Natural killer cell (primary cell): ENCODE measurements at regions not wholly inside any gene's neighbourhood (a gene's known extent, or its start where the extent isn't known, plus 50 kb on each side); places are given as distances from the start of the nearest gene placed in this dataset.

ENCODE experiments used
- ATAC-seq, 3 donors: fragments of 150-1000 bp in 2 of 3; fragments of 200-7000 bp in 1 of 3; cut with Tn5 transposase; 1 replicate in 1 of 3; 2 replicates in 2 of 3; pipeline ENCODE4 v1.10.0; 2021; ENCODE audit warnings: mild to moderate bottlenecking in 2 of 3, moderate library complexity in 2 of 3
- DNase-seq, 2 donors: peaks; one replicate each; pipeline versions ENCODE4 v3.0.0 to v3.0.0-alpha.2; 2013 to 2021; ENCODE audit warnings: mixed read lengths in 1 of 2
- H3K27ac ChIP-seq: one replicate; pipeline ENCODE4 v1.5.1; 2013; ENCODE audit warnings: mild to moderate bottlenecking, low read length
- H3K27me3 ChIP-seq: one replicate; pipeline ENCODE4 v1.6.1; 2013; ENCODE audit warnings: low read length; ENCODE audit not compliant: control insufficient read depth, insufficient read depth
- H3K36me3 ChIP-seq: one replicate; pipeline ENCODE4 v1.6.1; 2013; ENCODE audit warnings: low read length; ENCODE audit not compliant: control insufficient read depth, insufficient read depth
- H3K4me1 ChIP-seq: one replicate; pipeline ENCODE4 v1.6.1; 2013; ENCODE audit warnings: low read length; ENCODE audit not compliant: control insufficient read depth, insufficient read depth
- H3K4me3 ChIP-seq: one replicate; pipeline ENCODE4 v1.5.1; 2013; ENCODE audit warnings: low read length
- H3K9me3 ChIP-seq: one replicate; pipeline ENCODE4 v1.6.1; 2013; ENCODE audit warnings: low read length; ENCODE audit not compliant: control insufficient read depth, insufficient read depth
- H3K27ac Mint-ChIP-seq, 2 donors: one replicate each; pipeline ENCODE4 v1.8.0; 2022; ENCODE audit warnings: mild to moderate bottlenecking in 2 of 2, mixed read lengths in 2 of 2, moderate library complexity in 1 of 2
- H3K27me3 Mint-ChIP-seq, 2 donors: one replicate each; pipeline ENCODE4 v1.8.0; 2022; ENCODE audit warnings: low read depth in 2 of 2, mixed read lengths in 2 of 2
- H3K36me3 Mint-ChIP-seq: one replicate; pipeline ENCODE4 v1.8.0; 2022; ENCODE audit warnings: mixed read lengths
- H3K4me1 Mint-ChIP-seq, 2 donors: one replicate each; pipeline ENCODE4 v1.8.0; 2022; ENCODE audit warnings: mixed read lengths in 2 of 2
- H3K4me3 Mint-ChIP-seq: one replicate; pipeline ENCODE4 v1.8.0; 2022; ENCODE audit warnings: mild to moderate bottlenecking, moderate library complexity, mixed read lengths
- H3K9me3 Mint-ChIP-seq, 2 donors: one replicate each; pipeline ENCODE4 v1.8.0; 2022; ENCODE audit warnings: mixed read lengths in 2 of 2
- WGBS: methylation state at CpG from one replicate; pipeline ENCODE4 v1.1.7; 2013; ENCODE audit warnings: missing lambda C conversion rate; ENCODE audit not compliant: insufficient coverage; 5-methylcytosine and 5-hydroxymethylcytosine counted together
- intact Hi-C: fragments of 100-400 bp; cut with micrococcal nuclease; formaldehyde crosslinking; loops from one replicate; pipeline ENCODE4 v1.14.2; 2022
- TF ChIP-seq, protein P1 (sequence below): fragments of 200-600 bp; IDR thresholded peaks from one replicate; pipeline ENCODE4 v1.8.0; 2022; ENCODE audit warnings: antibody characterized with exemption

DNA sequence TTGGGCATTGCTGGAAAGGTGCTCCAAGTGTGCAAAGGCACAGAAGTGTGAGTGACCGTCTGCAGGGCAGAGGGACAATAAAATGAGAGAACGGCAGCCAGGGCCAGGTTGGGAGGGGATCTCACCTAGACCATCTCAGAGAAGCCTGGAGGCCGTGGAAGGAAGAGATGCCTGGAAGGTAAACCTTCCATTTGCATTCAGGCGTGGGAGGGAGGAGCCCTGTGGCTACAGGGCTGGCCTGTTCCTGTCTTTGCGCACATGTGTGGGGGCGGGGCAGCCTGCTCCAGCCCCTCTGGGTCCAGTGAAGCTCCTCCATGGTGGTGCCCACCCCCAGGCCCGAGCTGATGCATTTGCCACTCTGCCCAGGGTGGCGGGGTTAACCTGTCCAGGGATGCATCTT lies 473.6 kb upstream of the MGMT start:
- no peaks in the 10 kb centered on the region for H3K9me3 ChIP-seq
- no peak for DNase-seq
- no peaks in the 10 kb centered on the region for H3K36me3 Mint-ChIP-seq
- no peak overlapping the region for H3K4me3 ChIP-seq
- H3K4me3 Mint-ChIP-seq: no peak overlapping the region
- no peak for ATAC-seq
- no peaks in the 10 kb centered on the region for H3K4me1 ChIP-seq
- no peaks in the 10 kb centered on the region for H3K27me3 ChIP-seq
- intact Hi-C loops: no loop called here
- H3K4me1 Mint-ChIP-seq: no peaks in the 10 kb centered on the region
- H3K9me3 Mint-ChIP-seq: no peaks in the 10 kb centered on the region
- TF ChIP-seq, protein P1, sequence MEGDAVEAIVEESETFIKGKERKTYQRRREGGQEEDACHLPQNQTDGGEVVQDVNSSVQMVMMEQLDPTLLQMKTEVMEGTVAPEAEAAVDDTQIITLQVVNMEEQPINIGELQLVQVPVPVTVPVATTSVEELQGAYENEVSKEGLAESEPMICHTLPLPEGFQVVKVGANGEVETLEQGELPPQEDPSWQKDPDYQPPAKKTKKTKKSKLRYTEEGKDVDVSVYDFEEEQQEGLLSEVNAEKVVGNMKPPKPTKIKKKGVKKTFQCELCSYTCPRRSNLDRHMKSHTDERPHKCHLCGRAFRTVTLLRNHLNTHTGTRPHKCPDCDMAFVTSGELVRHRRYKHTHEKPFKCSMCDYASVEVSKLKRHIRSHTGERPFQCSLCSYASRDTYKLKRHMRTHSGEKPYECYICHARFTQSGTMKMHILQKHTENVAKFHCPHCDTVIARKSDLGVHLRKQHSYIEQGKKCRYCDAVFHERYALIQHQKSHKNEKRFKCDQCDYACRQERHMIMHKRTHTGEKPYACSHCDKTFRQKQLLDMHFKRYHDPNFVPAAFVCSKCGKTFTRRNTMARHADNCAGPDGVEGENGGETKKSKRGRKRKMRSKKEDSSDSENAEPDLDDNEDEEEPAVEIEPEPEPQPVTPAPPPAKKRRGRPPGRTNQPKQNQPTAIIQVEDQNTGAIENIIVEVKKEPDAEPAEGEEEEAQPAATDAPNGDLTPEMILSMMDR: no peak
- H3K36me3 ChIP-seq: no peaks in the 10 kb centered on the region
- 88% methylated on average over 8 of the region's 8 CpGs for WGBS
- no peak overlapping the region for H3K27ac Mint-ChIP-seq
- peaks cover 0 to 8% of the 10 kb centered on the region in 2 donors for H3K27me3 Mint-ChIP-seq
- H3K27ac ChIP-seq: no peak overlapping the region

DNA sequence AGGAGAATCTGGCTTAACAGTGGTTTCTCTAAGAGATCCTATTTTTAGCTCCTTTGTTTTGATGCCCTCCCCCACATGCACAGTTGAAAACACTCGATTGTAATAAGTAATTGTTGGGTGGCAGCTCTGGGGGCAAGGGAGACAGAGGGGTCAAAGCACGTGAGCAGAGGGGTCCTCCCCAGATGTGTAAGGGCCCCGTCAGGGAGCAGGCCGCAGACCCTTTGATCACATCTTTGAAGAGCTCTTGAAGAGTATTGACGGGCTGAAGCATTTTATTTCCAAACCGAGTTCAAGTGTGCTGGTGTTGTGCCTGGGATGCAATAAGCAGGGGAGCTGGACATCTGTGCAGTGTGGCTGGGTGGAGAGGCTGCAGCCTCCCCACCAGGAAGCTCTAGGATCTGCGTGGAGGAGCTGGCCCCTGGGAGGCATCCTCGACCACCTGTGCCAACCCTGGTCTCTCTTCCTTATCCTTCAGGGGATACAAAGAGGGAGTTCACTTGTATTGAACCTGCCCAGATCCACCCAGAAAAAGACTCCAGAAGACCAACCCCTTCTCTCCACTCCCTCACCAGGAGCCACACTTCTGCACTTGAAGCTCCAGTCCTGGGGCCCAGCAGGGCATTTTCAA lies 473.0 kb upstream of the MGMT start:
- Histone ChIP-seq H3K4me1 (no peaks in the 10 kb centered on the region), H3K9me3 (no peaks in the 10 kb centered on the region), H3K36me3 (no peaks in the 10 kb centered on the region), H3K27me3 (no peaks in the 10 kb centered on the region), H3K4me3 (no peak overlapping the region), H3K27ac (no peak overlapping the region)
- 83% methylated on average over 8 of the region's 8 CpGs for WGBS
- Mint-ChIP-seq H3K9me3 (no peaks in the 10 kb centered on the region), H3K4me1 (no peaks in the 10 kb centered on the region), H3K27ac (no peak overlapping the region), H3K4me3 (no peak overlapping the region), H3K27me3 (peaks cover 0 to 8% of the 10 kb centered on the region in 2 donors), H3K36me3 (no peaks in the 10 kb centered on the region)
- TF ChIP-seq, protein P1: no peak
- ATAC-seq: no peak
- intact Hi-C loops: no loop called here
- no peak for DNase-seq

DNA sequence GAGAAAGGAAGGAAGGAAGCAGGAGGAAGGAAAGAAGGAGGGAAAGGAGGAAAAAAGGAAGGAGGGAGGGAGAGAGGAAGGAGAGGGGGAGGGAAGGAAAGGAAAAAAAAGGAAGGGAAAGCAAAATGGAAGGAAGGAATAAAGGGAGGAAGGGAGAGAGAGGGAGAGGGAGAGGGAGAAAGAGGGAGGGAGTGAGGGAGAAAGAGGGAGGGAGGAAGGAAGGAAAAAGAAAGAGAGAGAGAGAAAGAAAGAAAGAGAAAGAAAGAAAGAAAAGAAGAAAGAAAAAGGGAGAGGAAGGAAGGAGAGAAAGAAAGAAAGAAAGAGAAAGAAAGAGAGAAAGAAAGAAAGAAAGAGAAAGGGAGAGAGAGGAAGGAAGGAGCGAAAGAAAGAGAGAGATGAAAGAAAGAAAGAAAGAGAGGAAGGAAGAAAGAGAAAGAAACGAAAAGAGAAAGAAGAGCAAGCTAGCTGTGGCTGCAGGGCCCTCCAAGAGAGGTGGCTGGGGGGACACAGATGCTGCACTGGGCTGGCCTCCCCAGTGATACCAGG lies 472.4 kb upstream of the MGMT start:
- WGBS: 66% methylated on average over 2 of the region's 2 CpGs
- Mint-ChIP-seq H3K9me3 (no peaks in the 10 kb centered on the region), H3K27me3 (peaks cover 0 to 8% of the 10 kb centered on the region in 2 donors), H3K27ac (no peak overlapping the region), H3K4me3 (no peak overlapping the region), H3K36me3 (no peaks in the 10 kb centered on the region), H3K4me1 (no peaks in the 10 kb centered on the region)
- Histone ChIP-seq H3K36me3 (no peaks in the 10 kb centered on the region), H3K27ac (no peak overlapping the region), H3K4me3 (no peak overlapping the region), H3K4me1 (no peaks in the 10 kb centered on the region), H3K9me3 (no peaks in the 10 kb centered on the region), H3K27me3 (no peaks in the 10 kb centered on the region)
- DNase-seq (no peak), ATAC-seq (no peak)
- intact Hi-C loops: no loop called here
- TF ChIP-seq, protein P1: no peak

DNA sequence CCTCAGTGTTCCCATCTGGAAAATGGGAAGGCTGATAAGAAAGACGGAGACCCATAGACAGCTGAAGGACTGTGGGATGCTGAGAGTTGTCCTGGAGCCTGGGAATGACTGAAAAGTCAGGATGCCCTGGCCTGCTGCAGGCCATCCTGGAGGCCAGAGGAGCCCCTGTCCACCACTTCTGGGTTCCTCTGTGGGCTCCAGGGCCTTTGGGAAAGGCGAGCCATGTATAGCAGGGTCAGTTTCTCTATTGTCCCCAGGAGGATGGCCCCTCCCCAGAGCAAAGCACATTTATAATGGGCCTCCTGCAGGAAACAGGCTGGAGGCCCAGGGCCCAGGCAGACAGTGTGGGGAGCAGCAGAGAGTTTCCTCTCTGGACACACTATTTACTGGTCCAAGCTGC lies 471.4 kb upstream of the MGMT start:
- intact Hi-C loops: no loop called here
- H3K4me3 Mint-ChIP-seq: no peak overlapping the region
- peaks cover 0 to 8% of the 10 kb centered on the region in 2 donors for H3K27me3 Mint-ChIP-seq
- Histone ChIP-seq H3K4me1 (no peaks in the 10 kb centered on the region), H3K36me3 (no peaks in the 10 kb centered on the region), H3K27me3 (no peaks in the 10 kb centered on the region), H3K9me3 (no peaks in the 10 kb centered on the region), H3K27ac (no peak overlapping the region), H3K4me3 (no peak overlapping the region)
- ATAC-seq (no peak), DNase-seq (no peak)
- H3K9me3 Mint-ChIP-seq: no peaks in the 10 kb centered on the region
- H3K27ac Mint-ChIP-seq: no peak overlapping the region
- no peaks in the 10 kb centered on the region for H3K4me1 Mint-ChIP-seq
- WGBS: 63% methylated on average over 2 of the region's 2 CpGs
- H3K36me3 Mint-ChIP-seq: no peaks in the 10 kb centered on the region
- TF ChIP-seq, protein P1: no peak
